NCI-H2196 treated with DMSO at 0.1 percent for 48 hours (cell line): ENCODE measurements at regions not wholly inside any gene's neighbourhood (a gene's known extent, or its start where the extent isn't known, plus 50 kb on each side); places are given as distances from the start of the nearest gene placed in this dataset.
A peak's percentile ranks its signal among the peaks of the same experiment; 100 is the strongest.
"Not testable (repeated sequence)": the region's sequence is repeated elsewhere in the genome, so short reads cannot be mapped to it uniquely, and the experiment has no call there.

Source experiments
- DNase-seq: peaks from one replicate; lab custom pipeline; 2025; ENCODE audit not compliant: unreplicated experiment; lab: John Stamatoyannopoulos, UW

DNA sequence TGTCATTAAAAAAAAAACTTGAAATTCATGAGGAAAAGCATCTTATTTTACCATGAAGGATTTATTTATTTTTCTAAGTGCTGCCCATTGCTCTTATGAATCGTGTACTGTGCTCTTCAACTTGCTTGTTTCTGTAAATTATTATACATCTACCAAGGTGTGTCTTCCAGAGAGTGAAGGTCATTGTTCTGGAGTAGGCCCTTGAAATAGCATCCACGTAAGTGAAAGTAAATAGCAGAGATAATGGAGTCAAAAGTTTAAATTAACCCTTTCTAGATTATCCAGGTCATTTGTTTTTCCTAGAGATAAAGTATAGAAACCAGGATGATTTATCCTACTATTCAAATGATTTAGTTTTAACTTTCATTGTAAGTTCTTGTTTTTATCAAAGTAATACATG is 473.1 kb downstream of the DIRAS2 start:
- DNase-seq = no peak

DNA sequence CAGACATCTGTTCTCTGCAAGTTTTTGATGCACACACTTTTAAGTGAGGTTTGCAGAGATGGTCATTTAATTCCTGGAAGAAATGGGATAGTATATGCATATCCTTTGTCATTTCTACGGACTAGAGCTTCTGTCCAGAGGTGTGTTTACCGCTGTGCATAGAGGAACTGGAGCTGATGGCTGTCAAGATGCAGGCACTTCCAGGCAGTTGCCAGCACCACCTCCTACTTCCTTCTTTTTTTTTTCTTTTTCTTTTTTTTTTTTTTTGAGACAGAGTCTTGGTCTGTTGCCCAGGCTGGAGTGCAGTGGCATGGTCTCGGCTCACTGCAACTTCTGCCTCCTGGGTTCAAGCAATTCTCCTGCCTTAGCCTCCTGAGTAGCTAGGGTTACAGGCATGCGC is 468.7 kb downstream of the DIRAS2 start:
- DNase-seq = not testable (repeated sequence)

DNA sequence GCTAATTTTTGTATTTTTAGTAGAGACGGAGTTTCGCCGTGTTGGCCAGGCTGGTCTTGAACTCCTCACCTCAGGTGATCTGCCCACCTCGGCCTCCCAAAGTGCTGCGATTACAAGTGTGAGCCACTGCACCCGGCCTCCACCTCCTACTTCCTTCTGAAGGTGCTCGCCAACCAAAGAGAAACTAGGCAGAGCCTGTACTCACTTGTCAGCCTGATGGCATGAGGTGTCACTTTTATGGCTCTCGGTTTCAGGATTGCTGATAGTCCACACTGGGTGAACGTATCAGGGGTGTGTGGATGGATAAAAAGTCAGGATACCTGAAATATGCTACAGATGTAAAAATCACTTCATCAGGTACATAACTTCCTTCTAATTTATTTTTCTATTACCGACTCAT is 468.3 kb downstream of the DIRAS2 start:
- not testable (repeated sequence) for DNase-seq

DNA sequence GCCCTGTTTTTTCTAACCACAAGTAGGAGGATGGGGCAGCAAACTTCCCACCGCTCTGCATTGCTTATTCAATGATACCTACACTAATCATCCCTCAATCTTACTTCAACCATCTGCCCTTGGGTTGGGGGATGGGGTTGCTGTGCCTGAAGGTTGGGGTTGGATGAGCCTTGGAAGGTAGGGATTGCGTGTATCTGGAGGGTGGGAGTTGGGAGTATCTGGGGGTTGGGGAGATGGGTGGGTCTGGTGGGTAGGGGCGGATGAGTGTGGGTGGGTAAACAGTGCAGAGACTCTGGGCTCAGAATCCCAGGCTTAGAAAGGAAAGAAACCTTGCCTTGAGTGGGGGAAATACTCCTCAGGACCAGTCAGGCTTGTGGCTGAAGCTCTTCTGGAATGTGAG is 467.4 kb downstream of the DIRAS2 start:
- DNase-seq = no peak

DNA sequence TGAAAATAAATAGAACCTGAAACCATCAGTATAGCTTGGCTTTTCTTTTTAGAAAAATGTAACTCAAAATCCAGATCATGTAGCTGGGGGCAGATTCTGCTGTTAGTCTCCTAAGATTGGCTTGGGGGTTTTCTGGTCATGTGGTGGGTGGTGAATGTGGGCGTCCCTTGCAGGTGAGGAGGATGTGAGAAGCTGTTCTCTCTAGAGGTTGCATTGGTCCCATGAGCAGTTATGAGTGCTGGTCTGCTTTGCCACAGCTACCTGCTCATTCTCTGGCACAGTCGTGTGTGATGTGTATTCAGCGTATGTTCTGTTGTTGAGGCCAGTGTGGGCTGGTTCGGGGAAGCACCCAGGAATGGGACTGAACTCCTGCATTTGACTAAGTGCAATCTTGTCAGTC is 466.8 kb downstream of the DIRAS2 start:
- DNase-seq = no peak

DNA sequence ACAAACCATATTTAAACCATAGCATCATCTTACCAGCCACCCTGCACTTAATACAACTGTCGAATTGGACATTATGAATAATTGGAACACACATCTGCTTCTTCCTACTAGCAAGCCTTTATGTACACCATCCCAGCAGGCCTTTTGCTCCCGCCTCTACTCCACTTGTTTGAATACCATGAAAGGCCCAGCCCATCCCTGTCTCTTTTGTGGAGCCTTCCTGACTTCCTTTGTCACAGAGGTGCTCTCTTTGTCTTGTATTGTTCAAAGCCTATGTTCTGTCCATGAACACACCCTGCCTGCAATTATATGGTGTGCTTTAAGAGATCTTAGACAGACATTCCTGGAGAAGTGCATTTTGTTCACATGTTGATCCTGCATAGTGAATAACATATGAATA is 465.7 kb downstream of the DIRAS2 start:
- DNase-seq = peak; percentile 92

DNA sequence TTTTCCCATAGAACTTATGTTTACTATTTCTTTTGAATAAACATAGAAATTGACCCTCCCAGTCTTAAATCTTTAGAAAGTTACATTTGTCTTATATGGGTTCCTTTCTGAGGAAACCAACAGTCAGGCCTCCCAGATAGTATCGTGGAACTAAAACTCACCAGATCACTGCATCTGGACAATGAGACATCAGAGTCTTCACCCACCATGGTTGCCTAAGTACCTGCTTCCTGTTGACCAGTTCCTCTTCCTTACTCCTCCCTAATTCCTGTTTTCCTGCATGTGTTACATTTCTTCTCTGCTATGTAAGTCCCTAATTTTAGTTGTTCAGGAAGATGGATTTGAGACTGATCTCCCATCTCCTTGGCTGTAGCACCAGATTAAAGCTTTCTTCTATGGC is 462.2 kb downstream of the DIRAS2 start:
- no peak for DNase-seq

DNA sequence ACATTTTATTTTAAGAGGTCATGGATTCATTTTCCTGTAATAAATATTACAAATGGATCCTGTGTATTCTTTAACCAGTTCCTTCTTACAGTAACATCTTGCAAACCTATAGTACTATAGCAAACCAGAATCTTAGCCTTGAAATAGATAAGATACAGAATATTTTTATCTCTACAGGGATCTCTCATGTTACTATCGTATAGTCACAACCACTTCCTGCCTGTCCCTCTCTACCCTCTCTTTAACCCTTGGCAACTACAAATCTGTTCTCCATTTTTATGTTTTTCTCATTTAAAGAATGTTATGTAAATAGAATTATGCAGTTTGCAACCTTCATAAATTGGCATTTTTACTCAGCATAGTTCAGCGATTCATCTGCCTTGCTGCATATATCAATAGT is 454.0 kb downstream of the DIRAS2 start:
- DNase-seq = no peak

DNA sequence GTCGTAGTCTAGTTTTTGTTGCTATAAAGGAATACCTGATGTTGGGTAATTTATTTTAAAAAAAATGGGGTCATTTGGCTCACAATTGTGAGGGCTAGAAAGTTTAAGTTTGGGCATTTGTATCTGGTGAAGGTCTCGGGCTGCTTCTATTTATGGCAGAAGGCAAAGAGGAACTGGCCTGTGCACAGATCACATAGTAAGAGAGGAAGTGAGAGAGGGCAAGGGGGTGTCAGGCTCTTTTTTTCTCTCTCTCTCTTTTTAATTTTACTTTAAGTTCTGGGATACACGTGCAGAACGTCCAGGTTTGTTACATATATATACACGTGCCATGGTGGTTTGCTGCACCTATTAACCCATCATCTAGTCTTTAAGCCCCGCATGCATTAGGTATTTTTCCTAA is 453.3 kb downstream of the DIRAS2 start:
- no peak for DNase-seq

DNA sequence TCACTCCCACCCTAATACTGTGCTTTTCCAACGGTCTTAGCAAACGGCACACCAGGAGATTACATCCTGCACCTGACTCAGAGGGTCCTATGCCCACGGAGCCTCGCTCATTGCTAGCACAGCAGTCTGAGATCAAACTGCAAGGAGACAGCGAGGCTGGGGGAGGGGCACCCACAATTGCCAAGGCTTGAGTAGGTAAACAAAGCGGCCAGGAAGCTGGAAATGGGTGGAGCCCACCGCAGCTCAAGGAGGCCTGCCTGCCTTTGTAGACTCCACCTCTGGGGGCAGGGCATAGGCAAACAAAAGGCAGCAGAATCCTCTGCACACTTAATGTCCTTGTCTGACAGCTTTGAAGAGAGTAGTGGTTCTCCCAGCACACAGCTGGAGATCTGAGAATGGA is 450.2 kb downstream of the DIRAS2 start:
- not testable (repeated sequence) for DNase-seq

DNA sequence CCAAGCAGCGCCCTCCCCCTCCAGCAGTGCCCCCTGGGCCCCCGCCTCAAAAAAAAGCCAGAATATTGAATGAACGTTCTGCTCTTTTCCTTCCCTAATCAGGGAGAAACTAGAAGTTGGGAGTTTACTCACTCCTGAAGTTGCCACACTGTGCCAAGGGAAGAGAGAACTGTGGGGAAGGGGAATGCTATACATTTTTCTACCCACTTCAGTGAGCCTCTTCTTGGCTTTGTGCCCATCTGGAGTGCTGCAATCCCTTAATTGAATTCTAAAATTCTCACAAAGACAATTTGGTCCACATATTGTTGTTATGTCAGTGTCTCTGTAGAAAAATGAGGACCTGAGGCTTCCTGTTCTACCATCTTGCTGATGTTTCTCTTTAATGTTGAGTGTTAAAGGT is 443.7 kb downstream of the DIRAS2 start:
- no peak for DNase-seq

DNA sequence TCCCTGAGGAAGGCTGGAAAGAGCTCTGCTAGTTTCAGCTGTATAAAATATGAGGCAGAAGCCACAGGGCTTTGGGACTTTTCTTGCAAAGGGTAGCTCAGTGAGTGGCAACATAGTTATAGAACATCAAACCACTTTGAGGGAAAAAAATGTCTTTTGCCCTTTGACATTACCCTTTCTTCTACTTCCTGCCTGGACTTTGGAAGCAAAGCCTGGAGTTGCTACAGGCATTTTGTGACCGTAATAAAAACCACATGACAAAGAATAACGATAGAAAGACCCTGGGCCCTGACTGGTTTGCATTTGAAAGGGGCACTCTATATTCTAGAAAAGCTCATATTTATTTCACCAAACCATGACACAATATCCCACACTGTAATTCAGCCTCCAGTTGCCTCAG is 440.9 kb downstream of the DIRAS2 start:
- no peak for DNase-seq

DNA sequence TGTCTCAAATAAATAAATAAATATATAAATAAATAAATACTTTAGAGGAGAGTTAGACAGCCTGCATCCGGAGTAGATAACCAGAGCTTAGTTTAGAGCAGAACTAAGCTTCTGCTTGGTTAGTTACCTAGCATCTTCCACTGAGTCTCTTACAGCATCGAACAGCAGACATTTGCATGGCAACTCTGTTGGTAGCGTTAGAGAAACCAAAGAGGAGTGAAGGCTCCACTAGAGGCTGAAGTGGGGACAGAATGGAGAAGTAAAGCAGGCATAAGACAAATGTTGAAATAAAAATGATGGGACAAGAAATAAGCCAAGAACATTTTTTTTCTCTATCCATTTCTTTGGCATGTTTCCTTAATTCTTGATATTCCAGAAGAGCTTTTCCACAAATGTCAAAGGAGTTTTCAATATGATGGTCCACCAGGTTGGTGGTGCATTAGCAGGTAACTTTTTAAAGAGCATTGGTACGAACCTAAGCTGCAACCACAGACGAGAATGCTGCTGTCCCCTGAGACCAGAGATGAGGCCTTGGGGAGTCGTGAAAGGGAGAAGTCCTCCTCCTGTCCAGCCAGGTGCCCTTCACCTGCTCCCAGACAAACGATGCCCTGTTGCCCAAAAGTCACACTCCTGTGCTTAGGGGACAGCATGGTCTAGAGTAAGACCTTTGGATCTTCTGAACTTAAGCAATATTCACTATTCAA is 438.3 kb downstream of the DIRAS2 start:
- no peak for DNase-seq

DNA sequence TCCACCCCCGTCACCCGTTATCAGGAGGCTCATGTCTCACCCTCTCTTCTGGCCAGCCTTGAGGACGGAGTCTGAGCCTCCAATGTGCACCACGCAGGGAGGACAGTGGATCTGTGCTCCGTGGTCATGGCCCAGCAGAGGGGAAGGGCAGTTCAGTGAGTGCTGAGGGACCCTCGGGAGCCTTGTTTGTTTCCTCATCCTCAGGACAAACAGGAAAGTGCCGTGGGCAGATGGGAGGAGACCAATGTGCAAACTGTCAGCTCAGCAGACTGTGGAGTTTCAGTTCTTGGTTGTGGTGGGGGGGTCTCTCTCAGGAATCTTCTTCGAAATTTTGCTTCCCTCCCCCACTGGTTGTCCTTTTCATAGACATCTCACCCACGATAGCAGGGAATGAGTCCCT is 429.6 kb downstream of the DIRAS2 start:
- not testable (repeated sequence) for DNase-seq

DNA sequence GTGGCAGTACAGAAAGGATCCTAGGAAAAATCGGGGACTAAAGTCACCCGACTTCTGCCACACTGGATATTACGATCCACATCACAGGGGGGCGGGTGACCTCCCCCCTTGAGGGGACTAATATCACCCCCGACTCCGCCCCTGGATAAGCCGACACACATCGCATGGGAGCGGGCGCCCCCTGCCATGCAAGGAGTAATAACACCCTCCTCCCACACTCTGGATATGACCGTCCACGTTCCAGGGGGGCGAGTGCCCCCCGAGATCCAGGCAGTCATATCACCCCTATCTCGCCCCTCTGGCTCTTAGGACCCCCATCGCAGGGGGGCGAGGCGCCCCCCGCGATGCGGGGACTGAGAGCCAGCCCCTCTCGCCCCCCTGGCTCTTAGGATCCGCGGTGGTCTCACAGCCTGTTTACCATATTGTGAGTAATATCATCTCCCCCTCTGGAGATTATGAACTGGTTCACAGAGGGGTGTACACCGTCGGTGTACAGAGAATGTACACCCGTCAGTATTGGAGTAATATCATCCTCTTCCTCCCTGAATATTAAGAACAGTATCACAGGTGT is 423.0 kb downstream of the DIRAS2 start:
- no peak for DNase-seq

DNA sequence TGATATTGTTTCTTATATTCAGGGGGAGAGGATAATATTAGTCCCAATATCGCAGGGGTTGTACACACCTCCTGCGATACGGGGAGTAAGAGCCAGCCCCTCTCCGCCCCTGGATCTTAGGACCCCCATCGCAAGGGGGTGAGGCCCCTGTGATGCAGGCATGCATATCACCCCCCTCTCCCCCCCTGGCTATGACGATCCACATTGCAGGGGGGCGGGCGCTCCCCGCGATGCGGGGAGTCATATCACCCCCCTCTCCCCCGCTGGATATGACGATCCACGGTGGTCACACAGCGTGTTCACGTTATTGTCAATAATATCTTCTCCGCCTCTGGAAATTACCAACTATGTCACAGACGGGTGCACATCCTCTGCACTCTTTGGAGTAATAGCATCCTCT is 420.7 kb downstream of the DIRAS2 start:
- not testable (repeated sequence) for DNase-seq

DNA sequence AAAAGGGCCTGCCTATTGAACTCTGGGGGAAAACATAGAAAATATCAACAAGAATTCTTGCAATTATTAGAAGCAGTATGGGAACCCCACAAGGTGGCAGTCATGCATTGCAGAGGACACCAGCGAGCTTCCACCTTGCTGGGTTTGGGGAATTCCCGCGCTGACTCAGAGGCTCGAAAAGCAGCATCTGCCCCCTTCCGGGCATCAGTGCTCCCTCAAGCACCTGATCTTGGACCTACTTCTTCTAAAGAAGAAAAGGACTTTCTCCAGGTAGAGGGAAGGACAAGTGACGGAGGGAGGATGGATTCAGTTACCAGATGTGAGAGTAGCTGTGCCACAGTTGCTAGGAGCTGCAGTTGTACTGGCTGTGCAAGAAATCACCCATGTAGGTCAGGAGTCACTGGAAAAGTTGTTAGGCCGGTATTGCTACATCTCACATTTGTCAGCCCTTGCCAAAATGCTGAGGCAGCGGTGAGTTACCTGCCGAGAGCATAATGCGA is 415.7 kb downstream of the DIRAS2 start:
- DNase-seq = peak; percentile 15

DNA sequence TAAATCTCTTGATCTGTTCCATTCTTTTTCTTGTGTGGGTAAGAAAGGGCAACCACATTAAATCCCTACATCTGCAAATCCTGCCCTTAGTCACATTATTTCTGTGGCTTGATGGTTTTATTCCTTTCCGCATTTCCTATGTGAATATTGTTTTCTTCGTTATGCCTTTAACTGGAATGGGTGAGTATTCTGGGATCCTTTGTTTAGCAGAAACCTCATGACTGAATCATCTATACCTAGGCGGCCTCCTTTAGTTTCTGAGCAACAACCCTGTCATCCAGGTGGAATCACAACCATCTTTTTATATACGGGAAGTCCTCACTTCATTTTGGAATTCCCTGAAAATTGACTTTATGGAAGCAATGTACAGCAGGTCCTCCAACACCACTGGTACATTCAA is 409.5 kb downstream of the DIRAS2 start:
- DNase-seq = not testable (repeated sequence)

DNA sequence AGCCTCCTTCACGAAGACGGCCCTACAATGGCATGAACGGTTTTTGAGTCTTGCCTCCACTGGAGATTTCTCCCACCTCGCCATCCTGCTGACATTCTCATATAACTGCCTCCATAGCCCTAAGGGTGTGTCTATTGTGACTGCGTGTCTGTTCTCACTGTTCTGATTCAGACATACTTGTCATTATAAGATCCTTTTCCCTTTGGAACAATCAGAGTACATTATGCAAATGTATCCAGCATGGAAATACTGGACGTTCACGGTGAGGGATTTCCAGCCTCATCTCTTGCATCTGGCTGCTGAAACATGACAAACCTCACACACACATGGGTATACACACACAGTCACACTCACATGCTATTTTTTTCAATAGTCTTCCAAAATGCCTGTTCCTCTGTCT is 402.1 kb downstream of the DIRAS2 start:
- no peak for DNase-seq

DNA sequence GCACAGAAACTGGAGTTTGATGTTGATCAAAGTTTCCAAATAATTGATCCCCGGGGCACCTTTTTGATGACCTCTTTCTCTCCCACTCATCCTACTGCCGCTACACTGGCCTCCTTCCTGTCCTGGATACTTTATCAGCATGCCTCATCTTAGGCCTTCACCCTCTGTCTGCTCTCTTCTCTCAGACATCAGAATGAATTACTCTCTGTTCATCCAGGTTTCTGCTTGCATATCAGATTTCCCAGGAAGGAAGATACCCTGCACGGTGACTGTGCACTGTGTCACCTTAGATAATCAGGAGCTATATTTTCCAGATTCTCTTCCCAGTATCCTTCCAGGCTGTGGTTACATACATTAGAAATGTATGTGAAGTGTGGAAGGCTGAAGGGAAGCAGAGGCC is 397.0 kb downstream of the DIRAS2 start:
- DNase-seq = no peak

DNA sequence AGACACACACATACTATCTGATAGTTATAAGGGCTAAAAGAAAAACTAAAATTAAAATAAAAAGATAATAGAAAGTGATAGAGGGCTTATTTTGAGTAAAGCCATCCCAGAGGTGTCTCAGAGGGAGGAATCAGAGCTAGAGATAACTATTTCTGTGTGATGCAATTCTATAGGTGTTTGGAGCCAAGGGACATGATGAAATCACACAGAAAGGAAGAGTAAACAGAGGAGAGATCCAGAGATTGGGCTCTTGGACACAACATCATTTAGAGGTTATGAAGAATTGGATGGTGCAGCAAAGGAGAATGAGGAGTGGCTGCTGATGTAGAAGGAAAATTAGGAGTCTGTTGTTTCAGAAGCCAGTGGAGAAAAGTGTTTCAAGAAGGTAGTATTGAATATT is 393.5 kb downstream of the DIRAS2 start:
- DNase-seq = no peak

DNA sequence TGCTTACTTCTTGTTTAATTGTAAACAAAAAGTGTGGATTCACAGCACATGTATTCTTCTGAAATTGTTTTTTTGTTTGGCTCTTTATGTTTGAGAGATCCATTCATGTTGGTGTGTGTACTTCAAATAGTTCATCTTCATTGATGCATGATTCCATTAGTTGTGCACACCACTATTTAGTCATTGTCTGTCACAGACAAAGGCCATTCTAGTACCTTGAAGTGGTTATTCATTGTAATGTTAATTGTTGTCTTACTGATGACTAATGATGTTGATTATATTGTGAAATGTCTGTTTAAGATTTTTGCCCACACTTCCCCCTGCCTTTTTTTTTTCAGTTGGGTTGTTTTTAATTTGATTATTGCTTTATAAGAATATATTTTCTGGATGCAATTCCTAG is 391.3 kb downstream of the DIRAS2 start:
- DNase-seq = no peak

DNA sequence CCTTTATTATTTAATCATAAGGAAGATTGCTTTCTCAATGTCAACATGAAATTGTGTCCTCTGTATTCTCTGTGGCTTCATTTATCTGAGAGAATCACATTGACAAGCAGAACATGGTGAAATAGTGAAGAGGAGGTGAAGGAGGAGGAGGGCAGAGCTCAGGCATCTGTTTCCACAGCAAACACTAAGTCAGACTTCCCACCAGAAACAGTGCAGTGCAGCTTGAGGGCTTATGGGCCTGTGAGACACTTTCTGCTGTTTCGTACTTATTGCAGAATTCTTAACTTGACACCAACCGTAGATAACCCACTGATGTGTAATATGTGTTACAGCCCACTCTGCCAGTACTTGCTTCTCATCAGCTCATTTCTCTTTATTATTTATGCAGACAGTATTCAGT is 386.3 kb downstream of the DIRAS2 start:
- no peak for DNase-seq
